Loucy (cell line): ENCODE measurements at regions not wholly inside any gene's neighbourhood (a gene's known extent, or its start where the extent isn't known, plus 50 kb on each side); places are given as distances from the start of the nearest gene placed in this dataset.

Experiments
- CTCF ChIP-seq: fragments of 200-600 bp; sonication (generic); conservative IDR thresholded peaks from 2 replicates; pipeline ENCODE4 v1.5.1; 2014; ENCODE audit warnings: mild to moderate bottlenecking, antibody characterized with exemption, low read length
- EZH2phosphoT487 ChIP-seq: fragments of 200-600 bp; IDR thresholded peaks from 2 replicates; pipeline ENCODE4 v1.6.1; 2018; ENCODE audit warnings: antibody characterized with exemption, mild to moderate bottlenecking, moderate library complexity, borderline replicate concordance

GRCh38 chr14:29255692-29256091 lies 489.1 kb downstream of the FOXG1 start:
- TF ChIP-seq CTCF: no peak
- no peak for TF ChIP-seq EZH2phosphoT487
